NCI-H2029 (cell line): ENCODE measurements at regions not wholly inside any gene's neighbourhood (a gene's known extent, or its start where the extent isn't known, plus 50 kb on each side); places are given as distances from the start of the nearest gene placed in this dataset.
"Not testable (repeated sequence)": the region's sequence is repeated elsewhere in the genome, so short reads cannot be mapped to it uniquely, and the experiment has no call there.

Source experiments
- DNase-seq: peaks from one replicate; lab custom pipeline; 2025; lab: John Stamatoyannopoulos, UW

DNA sequence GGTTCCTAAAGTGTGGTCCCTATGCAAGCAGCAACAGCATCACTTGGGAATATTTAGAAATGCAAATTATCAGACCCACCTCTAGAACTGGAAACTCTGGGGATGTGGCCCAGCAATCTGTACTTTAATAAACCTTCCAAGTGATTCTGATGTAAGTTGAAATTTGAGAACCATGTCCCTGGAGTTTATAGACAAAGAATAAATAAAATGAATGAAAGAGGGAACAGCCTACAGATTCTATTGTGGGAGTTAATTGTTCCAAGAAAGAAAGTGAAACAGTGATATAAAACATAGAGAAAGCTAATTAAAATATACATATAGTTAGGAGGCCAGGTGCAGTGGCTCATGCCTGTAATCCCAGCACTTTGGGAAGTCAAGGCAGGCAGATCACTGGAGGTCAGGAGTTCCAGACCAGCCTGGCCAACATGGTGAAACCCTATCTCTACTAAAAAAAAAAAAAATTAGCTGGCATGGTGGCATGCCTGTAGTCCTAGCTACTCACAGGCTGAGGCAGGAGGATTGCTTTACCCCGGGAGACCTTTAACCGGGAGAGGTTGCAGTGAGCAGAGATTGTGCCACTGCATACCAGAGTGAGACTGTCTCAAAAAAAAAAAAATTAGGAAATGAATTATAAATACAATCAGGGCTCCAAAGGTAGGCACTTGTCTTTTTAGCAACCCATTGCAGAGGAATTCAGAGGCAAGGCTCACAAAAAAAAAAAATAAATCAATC is 507.5 kb downstream of the NAV3 start:
- no peak for DNase-seq

DNA sequence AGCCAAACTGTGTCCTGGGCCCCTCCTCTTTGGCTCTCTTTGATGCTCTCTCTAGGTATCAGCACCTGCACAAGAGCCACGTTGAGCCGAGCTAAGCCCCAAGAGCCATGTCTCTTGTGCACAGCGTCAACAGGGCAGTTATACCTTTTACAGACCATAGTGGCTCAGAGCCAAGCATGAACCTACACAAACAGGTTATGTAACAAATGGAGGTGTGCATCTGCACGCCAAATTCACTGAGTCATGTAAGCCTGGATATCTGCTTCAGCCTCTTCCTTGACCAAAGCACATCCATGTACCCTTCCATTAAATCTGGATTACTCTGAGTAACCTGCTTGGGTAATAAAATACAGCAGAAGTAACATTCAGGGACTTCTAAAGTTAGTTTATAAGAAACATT is 509.7 kb downstream of the NAV3 start:
- no peak for DNase-seq

DNA sequence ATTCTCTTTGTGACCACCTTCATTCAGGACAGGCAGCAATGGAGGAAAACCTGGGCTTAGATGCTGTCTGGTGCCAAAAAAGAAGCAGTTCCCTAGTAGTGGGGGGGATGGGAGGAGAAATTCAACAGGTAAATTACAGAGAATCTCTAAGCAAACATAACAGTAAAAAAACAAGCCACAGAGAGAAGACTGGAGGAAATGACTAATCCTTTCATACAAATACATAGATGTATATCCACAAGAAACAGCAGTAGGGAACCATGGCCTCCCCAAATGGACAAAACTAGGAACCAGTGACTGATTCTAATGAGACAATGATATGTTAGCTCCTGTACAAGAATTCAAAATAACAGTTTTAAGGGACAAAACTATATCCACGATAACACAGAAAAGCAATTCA is 513.0 kb downstream of the NAV3 start:
- DNase-seq: no peak

DNA sequence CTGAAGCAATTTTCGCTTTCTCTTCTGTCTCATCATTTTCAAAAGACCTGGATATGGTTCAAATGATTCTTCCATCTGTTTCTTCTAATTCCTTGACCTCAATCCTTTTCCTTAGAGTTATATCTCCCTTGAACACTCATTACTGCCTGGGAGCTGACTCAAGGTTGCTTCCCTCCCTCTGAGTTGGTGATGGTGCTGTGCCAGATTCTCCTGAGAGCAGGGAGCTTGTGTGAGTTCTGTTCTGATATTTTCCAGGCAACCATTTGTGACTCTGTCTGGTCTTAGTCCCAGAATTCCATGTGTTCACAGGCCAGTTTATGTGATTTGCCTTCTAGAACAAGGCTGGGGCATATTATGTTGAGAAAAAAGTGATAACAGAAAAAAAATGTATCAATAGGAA is 505.1 kb upstream of the SYT1 start:
- DNase-seq: no peak

DNA sequence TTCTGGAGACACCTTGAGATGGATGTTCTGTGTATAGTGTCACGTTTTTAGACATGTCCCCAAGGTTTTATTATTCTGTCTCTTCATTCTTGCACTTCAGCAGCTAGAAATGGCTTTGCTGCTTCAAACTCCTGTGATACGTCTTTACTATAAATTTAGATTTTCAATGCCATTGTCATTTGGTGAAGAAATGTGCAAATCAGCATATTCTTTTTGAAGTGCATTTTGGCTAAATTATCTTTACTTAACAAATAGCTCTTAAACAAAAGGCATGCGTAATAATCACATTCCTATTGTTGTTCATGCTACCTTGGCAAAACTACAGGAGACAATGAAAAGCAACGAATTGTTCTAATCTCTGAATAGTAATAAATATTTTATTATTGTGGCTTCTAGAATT is 502.9 kb upstream of the SYT1 start:
- DNase-seq: no peak

DNA sequence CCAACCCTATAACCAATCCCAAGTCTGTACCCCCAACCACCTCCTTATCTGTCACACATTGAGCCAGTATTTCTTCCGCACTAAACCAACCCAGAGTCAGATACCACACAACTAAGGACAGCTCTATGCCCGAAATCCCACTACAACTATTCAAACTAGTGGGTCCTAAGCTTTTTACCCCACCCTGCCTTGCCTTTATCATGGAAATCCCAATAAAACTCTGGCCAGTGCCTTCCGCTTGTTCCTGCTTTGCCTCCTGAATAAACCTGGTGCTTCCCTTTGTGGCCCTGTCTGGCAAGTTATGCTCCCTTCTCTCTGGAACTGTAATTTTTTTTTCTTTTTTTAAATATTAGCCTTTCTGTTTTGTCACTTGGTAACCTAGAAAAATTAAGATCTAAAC is 493.3 kb upstream of the SYT1 start:
- DNase-seq: no peak

DNA sequence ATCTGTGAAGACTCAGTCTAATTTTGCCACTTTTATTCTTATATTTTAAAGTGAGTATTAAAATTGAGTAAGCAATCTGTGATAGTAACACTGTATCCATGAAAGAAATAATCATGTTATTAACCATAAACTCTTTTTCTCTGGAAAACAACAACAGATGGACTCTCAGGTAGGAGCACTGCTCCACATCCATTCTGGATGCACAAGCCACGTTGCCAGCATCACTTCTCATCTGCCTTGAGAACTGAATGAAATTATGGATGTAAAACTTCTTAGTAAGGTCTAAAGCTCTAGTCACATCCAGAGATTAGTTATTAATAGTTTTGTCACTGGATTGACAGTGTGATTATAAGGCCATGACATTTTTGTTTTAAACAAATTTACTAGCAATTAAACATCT is 489.1 kb upstream of the SYT1 start:
- no peak for DNase-seq

DNA sequence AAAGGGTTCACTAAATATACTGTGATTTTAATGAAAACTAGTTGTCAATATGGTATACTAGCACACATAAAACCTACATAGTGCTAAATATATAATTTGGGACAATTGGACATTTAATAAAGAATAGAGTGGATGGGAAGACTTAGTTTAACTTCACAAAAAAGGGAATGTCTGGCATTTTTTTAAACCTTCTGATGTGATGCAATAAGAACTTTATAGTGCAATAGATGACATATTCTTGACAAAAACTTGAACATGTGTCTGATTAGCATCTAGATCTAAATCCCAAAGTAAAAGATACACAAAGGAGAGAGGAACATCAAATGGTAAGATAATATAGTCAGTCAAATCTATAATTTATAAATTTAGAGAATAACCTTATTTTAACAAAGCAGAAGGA is 488.3 kb upstream of the SYT1 start:
- no peak for DNase-seq

DNA sequence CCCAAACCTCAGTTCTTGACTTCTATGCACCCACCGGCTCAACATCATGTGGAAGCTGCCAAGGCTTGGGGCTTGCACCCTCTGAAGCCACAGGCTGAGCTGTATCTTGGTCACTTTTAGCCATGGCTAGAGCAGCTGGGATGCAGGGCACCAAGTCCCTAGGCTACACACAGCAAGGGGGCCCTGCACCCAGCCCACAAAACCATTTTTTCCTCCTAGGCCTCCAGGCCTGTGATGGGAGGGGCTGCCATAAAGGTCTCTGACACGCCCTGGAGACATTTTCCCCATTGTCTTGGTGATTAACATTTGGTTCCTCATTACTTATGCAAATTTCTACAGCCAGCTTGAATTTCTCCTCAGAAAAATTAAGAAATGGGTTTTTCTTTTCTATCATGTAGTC is 485.5 kb upstream of the SYT1 start:
- DNase-seq: not testable (repeated sequence)

DNA sequence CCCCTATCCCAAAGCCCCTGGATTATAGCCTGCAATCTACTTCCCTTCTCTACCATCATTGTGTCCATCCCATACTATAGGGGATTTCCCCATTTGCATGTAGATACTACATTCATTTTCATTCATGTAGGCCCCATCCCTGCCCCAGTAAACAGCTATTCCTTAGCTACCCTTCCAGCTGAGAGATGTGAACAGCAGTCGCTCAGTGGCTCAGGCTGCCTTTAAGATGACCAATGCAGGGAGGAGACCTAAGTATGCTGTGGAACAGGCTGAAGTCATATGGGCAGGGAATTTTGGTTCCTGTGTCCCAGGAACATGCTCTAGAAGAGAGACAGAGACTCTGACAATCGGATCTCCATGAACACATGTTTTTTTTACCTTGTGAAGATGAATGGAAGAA is 481.2 kb upstream of the SYT1 start:
- DNase-seq: no peak

DNA sequence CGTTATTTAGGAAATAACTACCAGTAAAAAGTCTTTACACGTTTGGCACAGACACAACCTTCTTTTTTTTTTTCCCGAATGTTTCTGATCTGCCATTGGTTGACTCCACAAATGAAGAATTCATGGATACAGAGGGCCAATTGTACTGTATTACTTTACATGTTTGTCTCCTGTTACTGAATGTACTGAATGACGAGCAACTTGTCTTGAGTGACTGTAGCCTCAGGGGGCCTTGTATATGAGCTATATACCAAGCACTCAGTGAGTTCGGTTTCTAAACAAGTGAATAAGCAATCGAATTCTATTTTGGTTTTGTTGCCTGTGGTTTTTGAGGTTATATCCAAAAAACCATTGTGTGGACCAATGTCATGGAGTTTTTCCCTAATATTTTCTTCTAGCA is 480.0 kb upstream of the SYT1 start:
- DNase-seq: no peak

DNA sequence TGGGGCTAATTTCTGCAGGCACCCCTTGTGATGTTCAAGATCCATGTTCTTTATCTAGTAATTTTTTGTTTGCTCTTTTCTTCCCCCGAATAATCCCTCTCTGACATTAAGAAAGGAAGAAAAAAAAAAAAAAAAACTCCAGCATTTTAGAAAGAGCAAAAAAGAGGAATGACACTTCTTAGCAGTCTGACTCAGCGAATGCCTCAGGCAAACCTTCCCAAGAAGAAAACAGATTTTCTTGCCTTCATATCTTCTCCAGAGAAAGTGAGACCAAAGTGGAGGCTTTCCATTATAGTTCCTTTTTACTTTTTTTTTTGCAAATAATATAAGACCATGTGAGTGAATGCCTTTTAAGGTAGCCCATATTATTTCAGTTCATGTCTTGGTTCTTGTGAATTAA is 479.0 kb upstream of the SYT1 start:
- no peak for DNase-seq

DNA sequence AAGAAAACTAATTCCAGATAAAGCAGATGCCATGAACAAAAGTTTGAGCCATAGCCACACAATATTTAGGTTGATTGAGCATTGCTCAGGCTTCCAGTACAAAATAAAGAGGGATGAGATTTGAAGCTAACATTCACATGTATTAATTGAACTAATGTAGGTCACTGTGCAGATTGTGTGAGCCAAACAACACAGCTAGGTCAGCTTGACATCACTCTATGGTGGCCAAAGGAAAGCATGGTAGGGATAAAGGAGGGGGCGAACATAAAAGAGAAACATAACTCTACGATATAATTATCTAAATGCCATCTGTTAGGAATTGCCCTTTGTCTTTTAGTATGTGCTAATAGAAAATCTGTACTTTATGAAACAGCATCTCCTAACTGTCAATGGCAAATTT is 477.7 kb upstream of the SYT1 start:
- no peak for DNase-seq

DNA sequence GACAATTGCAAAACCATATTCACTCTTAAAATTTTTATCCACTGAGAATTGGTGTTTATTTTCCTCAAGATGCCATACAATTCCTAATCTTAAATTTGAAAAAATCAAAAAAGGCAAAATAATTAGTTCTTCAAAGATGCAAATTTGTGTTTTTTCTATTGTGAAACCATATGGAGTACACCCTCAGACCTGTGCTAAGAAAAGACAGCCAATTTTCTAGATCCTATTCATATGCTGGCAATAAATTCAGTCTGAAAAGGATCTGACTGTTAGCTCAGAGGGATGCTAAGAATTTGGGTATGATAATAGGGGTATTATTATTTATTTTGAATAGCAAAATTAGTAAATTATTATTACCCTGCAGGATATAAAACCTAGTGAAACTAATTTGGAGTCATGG is 476.9 kb upstream of the SYT1 start:
- DNase-seq: no peak

DNA sequence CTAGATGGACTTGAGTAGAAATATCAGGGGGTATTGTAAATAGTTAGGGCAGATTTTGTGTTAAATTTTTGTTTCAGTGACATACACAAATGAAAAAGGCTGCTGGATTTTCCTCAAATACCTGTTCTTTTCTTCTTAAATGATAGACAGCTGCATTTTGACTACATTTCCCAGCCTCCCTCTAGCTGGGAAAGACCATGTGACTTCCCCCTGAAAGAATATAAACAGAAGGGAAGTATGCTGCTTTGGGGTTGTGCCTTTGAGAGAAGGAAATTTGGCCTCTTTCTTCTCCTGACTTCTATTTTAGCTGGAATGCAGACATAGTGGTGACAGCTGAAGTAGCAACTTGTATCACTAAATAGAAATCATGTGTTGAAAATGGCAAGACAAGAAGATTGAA is 476.1 kb upstream of the SYT1 start:
- DNase-seq: no peak

DNA sequence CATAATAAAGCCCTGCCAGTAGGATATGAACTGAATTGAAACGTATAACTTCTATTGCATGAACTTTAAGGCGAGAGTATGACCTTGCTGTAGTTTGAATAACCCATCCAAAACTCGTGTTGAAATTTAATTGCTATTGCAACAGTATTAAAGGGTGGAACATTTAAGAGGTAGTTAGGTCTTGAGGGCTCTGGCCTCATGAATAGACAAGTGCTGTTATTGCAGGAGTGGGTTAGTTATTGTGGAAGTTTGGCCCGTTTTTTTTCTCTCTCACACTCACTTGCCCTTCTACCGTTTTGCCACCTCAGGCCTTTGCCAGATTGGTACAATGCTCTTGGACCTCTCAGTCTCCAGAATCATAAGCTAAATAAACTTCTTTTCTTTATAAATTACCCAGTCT is 473.7 kb upstream of the SYT1 start:
- no peak for DNase-seq

DNA sequence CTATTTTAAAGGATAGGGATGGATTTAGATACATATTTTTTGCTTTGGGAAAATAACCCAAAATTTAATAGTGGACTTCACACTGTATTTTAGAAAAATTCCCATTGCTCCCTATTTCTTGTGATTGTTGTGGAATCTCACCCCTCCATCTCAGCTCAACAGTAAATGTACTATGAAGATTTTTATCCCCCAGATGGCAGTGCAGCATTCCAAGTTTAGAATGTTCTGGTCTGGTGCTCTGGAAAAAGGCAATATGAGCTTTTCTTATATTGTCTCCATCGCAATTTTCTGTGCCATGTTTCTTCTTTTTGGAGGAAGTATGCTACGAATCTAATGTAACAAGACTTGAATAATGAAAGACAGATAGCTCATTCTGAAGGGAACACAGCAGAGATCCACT is 471.7 kb upstream of the SYT1 start:
- no peak for DNase-seq

DNA sequence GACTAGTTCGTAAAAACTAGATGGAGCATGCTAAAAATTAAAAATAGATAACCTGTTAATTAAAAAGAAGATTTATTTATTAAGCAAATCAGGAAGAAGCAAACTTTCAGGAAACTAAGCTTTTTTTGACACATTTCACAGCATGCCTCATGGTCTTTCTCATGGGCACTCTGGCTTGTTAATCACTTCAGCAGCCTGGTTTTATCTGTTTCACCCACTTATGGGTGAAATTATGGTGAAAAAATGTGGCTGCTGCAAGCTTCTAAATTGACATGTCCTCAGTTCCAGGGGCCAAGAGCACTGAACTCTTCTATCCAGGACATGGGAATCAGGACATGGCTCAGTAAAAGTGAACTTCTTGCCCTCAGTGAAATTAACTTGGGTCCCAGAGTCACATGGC is 468.6 kb upstream of the SYT1 start:
- no peak for DNase-seq

DNA sequence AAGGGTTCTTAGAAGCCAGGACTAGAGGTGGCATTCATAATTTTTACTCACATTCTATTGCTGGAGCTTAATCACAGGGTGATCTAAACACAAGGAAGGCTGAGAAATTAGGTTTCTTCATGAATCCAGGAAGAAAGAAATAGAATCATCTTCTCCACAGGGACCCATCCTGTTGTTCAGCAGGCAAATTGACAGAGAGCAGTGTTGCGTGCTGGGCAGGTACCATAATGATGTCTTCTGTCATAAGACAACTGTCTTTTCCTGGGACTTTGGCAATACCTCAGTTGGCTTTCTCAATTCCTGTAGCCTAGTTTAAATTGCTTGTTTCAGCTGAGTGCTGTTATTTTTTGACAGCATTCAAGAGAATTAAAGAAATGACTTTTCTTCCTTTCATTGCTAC is 468.0 kb upstream of the SYT1 start:
- no peak for DNase-seq

DNA sequence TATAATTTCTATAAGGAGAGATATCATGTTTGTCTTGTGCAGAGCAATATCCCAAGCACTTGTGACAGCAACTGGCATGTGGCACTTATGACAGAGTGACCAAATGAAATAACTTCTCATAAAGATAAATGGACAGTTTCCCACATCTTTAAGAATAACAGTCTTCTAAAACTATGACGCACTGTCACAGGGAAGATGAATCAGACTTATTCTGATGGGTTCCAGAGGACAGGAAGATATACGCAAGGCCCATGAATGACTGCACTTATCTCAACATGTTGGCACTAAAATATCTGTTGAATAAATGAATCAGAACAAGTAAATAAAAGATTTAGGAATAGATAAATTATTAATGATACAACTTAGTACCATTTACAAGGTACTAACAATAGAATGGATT is 465.8 kb upstream of the SYT1 start:
- no peak for DNase-seq

DNA sequence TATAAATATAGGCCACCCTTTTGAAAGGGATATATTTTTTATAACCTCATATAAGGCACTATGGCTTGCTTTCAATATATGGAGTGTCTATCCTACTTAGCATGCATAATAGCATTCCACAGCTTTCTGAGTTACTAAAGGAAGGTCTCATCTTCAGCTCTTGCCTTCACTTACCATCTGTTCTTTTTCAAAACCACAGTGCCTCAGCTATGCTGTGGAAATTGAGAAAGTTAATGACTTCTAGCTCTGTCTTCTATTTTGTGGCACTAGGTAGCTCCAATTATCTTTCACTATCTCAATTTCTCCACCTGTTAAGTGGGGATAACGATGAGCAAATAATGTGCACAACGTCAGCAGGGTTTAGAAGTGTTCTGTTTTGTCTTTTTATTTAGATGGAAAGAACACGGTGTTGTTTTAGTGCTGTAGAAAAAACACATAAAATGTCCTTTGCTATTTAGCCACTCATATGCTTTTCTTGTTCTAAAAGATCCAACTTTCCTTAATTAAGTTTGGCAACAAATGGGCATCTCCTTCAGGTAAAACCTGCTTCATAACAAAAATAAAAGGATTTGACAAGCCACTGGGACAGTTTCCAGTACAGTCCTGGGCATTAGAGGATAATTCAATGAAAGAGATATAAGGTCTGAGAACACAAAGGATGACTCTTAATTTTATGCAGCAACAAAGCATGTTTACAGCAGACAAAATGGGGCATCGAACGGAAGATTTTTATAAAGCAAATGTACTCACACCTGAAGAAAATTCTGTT is 462.0 kb upstream of the SYT1 start:
- peak; percentile 14 for DNase-seq

DNA sequence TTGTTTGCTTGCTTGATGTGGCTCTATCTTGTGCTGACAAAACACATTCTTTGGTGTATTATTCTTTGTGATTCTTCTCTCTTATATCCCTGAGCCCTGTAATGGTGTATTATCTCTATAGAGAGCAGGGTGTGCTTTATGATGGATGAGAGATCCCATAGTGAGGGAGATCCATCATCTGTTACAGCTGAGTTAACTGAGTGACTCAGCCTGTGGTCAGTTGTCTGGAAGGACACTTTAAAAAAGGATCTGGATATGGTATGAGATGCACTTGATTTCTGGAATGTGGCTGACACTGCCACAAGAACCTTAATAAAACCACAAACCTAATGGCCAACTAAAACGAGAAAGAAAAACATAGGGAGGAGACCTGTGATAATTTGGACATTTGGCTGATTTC is 461.4 kb upstream of the SYT1 start:
- no peak for DNase-seq

DNA sequence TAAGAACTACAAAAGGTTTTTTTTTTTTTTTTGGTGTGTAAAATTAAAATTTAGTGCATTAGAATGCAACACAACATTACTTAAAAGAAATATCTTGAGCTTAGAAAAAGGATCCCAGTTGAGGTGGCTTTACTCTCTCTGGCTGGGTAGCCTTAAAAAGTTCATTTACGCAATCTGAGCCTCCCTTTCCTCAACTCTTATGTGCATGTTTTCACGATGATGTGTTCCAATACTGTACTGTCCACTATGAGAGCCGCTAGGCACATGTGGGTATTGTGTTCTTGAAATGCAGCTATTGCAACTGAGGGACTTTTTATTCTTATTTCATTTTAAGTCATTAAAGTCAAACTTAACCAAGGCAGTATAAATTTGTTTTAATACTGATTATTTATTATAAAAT is 460.9 kb upstream of the SYT1 start:
- no peak for DNase-seq

DNA sequence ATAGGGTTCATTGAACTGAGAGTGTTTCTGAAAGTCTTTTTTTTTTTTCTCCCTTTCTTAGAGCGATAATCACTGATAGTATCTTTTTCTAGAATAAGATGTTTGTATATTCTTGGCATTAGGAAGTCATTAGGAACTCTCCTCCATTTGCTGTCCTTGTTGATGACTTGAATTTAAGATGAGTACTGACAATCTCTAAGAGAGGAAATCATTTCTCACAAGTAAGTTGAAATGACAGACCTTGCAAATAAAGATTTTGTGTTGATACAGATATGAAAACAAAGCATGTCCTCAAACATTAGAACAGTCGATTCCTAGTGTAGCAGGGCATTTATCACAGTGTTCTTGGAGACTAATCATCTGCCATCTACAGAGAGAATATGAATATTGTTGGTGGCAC is 458.4 kb upstream of the SYT1 start:
- no peak for DNase-seq
